H1 (cell line): ENCODE measurements at regions not wholly inside any gene's neighbourhood (a gene's known extent, or its start where the extent isn't known, plus 50 kb on each side); places are given as distances from the start of the nearest gene placed in this dataset.

Source experiments
- CTCF ChIA-PET: fragments of 300-600 bp; sonication (Branson Sonifier 250); formaldehyde crosslinking; loops from one replicate; lab custom pipeline; 2021; ENCODE audit not compliant: partially characterized antibody; lab: Charles Lee
- POLR2A ChIA-PET: fragments of 300-600 bp; sonication (Branson Sonifier 250); formaldehyde crosslinking; loops from one replicate; lab custom pipeline; 2021; ENCODE audit warnings: inconsistent platforms; ENCODE audit not compliant: partially characterized antibody; lab: Charles Lee
- DNase-seq, 2 experiments: peaks; one replicate each; pipeline versions ENCODE4 v3.0.0 to v3.0.0-alpha.2; 2010 to 2022; ENCODE audit warnings: low spot score in 2 of 2, low read depth in 1 of 2, mixed read lengths in 1 of 2
- FAIRE-seq: peaks from 2 replicates; lab custom pipeline; 2011; peaks lifted over from hg19 to GRCh38; lab: Jason Lieb, UNC
- H2AFZ ChIP-seq: 2 replicates; pipeline ENCODE4 v1.8.1; 2012; ENCODE audit warnings: low read length, inconsistent platforms
- H2AK5ac ChIP-seq: 2 replicates; pipeline ENCODE4 v1.6.1; 2013; ENCODE audit warnings: low read depth, low read length
- H2BK120ac ChIP-seq: replicated peaks from 2 replicates; pipeline ENCODE3; 2013; ENCODE audit warnings: low read depth, low read length, inconsistent platforms
- H2BK12ac ChIP-seq: 2 replicates; pipeline ENCODE4 v1.6.1; 2013; ENCODE audit warnings: low read depth, low read length
- H2BK15ac ChIP-seq: 2 replicates; pipeline ENCODE4 v1.6.1; 2013; ENCODE audit warnings: low read length
- H2BK20ac ChIP-seq: 2 replicates; pipeline ENCODE4 v1.6.1; 2013; ENCODE audit warnings: low read length
- H2BK5ac ChIP-seq: 2 replicates; pipeline ENCODE4 v1.6.1; 2013; ENCODE audit warnings: low read depth, low read length
- H3K14ac ChIP-seq: 2 replicates; pipeline ENCODE4 v1.6.1; 2013; ENCODE audit warnings: inconsistent platforms; ENCODE audit not compliant: insufficient read length
- H3K18ac ChIP-seq: 2 replicates; pipeline ENCODE4 v1.6.1; 2013; ENCODE audit warnings: low read length; ENCODE audit errors: extremely low read depth
- H3K23ac ChIP-seq: 2 replicates; pipeline ENCODE4 v1.6.1; 2013; ENCODE audit warnings: inconsistent platforms; ENCODE audit not compliant: insufficient read length
- H3K23me2 ChIP-seq: 2 replicates; pipeline ENCODE4 v1.6.1; 2013; ENCODE audit warnings: low read depth, low read length
- H3K27ac ChIP-seq: 2 replicates; pipeline ENCODE4 v1.6.1; 2011; ENCODE audit warnings: low read depth, low read length, inconsistent platforms
- H3K27me3 ChIP-seq, 4 experiments: replicated peaks in 1 of 4; 1 replicate in 1 of 4; 2 replicates in 3 of 4; pipeline versions ENCODE4 v1.6.1 to v1.8.1; 2011 to 2013; ENCODE audit warnings: low read length in 3 of 4, mild to moderate bottlenecking in 3 of 4, inconsistent platforms in 2 of 4, mixed read lengths in 2 of 4, moderate library complexity in 1 of 4; ENCODE audit not compliant: control insufficient read depth in 3 of 4, insufficient read depth in 3 of 4; ENCODE audit errors: extremely low read depth in 1 of 4
- H3K36me3 ChIP-seq, 4 experiments: 2 replicates each; pipeline versions ENCODE4 v1.6.1 to v1.8.1; 2011 to 2013; ENCODE audit warnings: mild to moderate bottlenecking in 4 of 4, low read length in 3 of 4, moderate library complexity in 2 of 4, control low read depth in 1 of 4, inconsistent platforms in 1 of 4; ENCODE audit not compliant: insufficient read depth in 4 of 4, control insufficient read depth in 2 of 4
- H3K4ac ChIP-seq: replicated peaks from 2 replicates; pipeline ENCODE3; 2013; ENCODE audit warnings: low read length, low read depth, mixed read lengths, inconsistent platforms; ENCODE audit not compliant: insufficient read length
- H3K4me1 ChIP-seq, 4 experiments: replicated peaks in 1 of 4; 1 replicate in 1 of 4; 2 replicates in 3 of 4; pipeline versions ENCODE4 v1.6.1 to v1.8.1; 2011 to 2013; ENCODE audit warnings: low read length in 3 of 4, inconsistent platforms in 2 of 4, mixed read lengths in 1 of 4; ENCODE audit not compliant: insufficient read depth in 4 of 4, control insufficient read depth in 3 of 4
- H3K4me2 ChIP-seq, 2 experiments: 2 replicates each; pipeline versions ENCODE4 v1.6.1 to v1.8.1; 2011 to 2013; ENCODE audit warnings: low read depth in 2 of 2, low read length in 2 of 2, control low read depth in 1 of 2, inconsistent platforms in 1 of 2, mild to moderate bottlenecking in 1 of 2; ENCODE audit not compliant: insufficient read depth in 1 of 2
- H3K4me3 ChIP-seq, 4 experiments: fragments of 200-600, 300-600 bp in 1 of 4; sonication (generic), shearing (Covaris generic), sonication (Bioruptor Twin) in 1 of 4; 2 replicates each; pipeline versions ENCODE4 v1.5.1 to v1.8.1; 2011 to 2016; ENCODE audit warnings: low read length in 4 of 4, low read depth in 3 of 4, control low read depth in 2 of 4, inconsistent platforms in 2 of 4, mild to moderate bottlenecking in 2 of 4, mixed read lengths in 1 of 4, moderate library complexity in 1 of 4; ENCODE audit not compliant: insufficient read depth in 2 of 4; ENCODE audit errors: extremely low read depth in 1 of 4
- H3K56ac ChIP-seq: replicated peaks from 2 replicates; pipeline ENCODE3; 2013; ENCODE audit warnings: low read depth, mild to moderate bottlenecking, mixed read lengths, low read length, inconsistent platforms; ENCODE audit not compliant: insufficient read length
- H3K79me1 ChIP-seq: 2 replicates; pipeline ENCODE4 v1.6.1; 2013; ENCODE audit warnings: low read depth, low read length, control low read depth
- H3K79me2 ChIP-seq, 2 experiments: 2 replicates each; pipeline versions ENCODE4 v1.6.1 to v1.8.1; 2012 to 2013; ENCODE audit warnings: low read length in 2 of 2, mild to moderate bottlenecking in 2 of 2, inconsistent platforms in 1 of 2; ENCODE audit not compliant: insufficient read depth in 2 of 2, control insufficient read depth in 1 of 2
- H3K9ac ChIP-seq, 4 experiments: replicated peaks in 1 of 4; 1 replicate in 1 of 4; 2 replicates in 3 of 4; pipeline versions ENCODE4 v1.6.1 to v1.8.1; 2011 to 2013; ENCODE audit warnings: low read depth in 3 of 4, low read length in 3 of 4, control low read depth in 2 of 4, mild to moderate bottlenecking in 2 of 4, moderate library complexity in 2 of 4, inconsistent platforms in 1 of 4; ENCODE audit errors: extremely low read depth in 1 of 4
- H3K9me3 ChIP-seq, 2 experiments: 2 replicates each; pipeline versions ENCODE4 v1.6.1 to v1.8.1; 2012 to 2013; ENCODE audit warnings: mild to moderate bottlenecking in 2 of 2, moderate library complexity in 2 of 2, control low read depth in 1 of 2, inconsistent platforms in 1 of 2, low read depth in 1 of 2, low read length in 1 of 2, mixed read lengths in 1 of 2; ENCODE audit not compliant: insufficient read depth in 2 of 2
- H4K20me1 ChIP-seq, 2 experiments: replicated peaks in 1 of 2; 2 replicates each; pipeline versions ENCODE3 to v1.8.1; 2011 to 2013; ENCODE audit warnings: inconsistent platforms in 2 of 2, low read length in 2 of 2, mild to moderate bottlenecking in 1 of 2; ENCODE audit not compliant: insufficient read depth in 2 of 2, control insufficient read depth in 1 of 2
- H4K5ac ChIP-seq: 2 replicates; pipeline ENCODE4 v1.6.1; 2013; ENCODE audit warnings: low read length, low read depth, mixed read lengths, inconsistent platforms; ENCODE audit not compliant: insufficient read length
- H4K8ac ChIP-seq: 2 replicates; pipeline ENCODE4 v1.8.0; 2013; ENCODE audit warnings: mild to moderate bottlenecking, moderate library complexity, low read length, inconsistent platforms; ENCODE audit not compliant: insufficient read depth; ENCODE audit errors: extremely low read depth
- H4K91ac ChIP-seq: replicated peaks from 2 replicates; pipeline ENCODE3; 2013; ENCODE audit warnings: low read length, mixed read lengths, inconsistent platforms; ENCODE audit not compliant: insufficient read length
- EZH2 ChIP-seq: fragments of 200-600 bp; sonication (generic); IDR thresholded peaks from 2 replicates; pipeline ENCODE4 v1.7.1; 2012; ENCODE audit warnings: low read depth, mild to moderate bottlenecking, moderate library complexity, low read length, inconsistent platforms; ENCODE audit not compliant: severe bottlenecking
- HDAC6 ChIP-seq: IDR thresholded peaks from one replicate; pipeline ENCODE4 v1.7.1; 2012; ENCODE audit warnings: low read depth, mild to moderate bottlenecking, inconsistent platforms, low read length, moderate library complexity
- KDM5A ChIP-seq: fragments of 200-600 bp; IDR thresholded peaks from 2 replicates; pipeline ENCODE4 v1.7.1; 2012; ENCODE audit warnings: mild to moderate bottlenecking, low read length, inconsistent platforms, mixed read lengths
- MAFK ChIP-seq: IDR thresholded peaks from 2 replicates; pipeline ENCODE4 v1.6.1; 2012; ENCODE audit warnings: low read depth, mild to moderate bottlenecking, improper control_type of control experiment, low read length
- RNF2 ChIP-seq: fragments of 200-900, 300-1000 bp; sonication (generic); IDR thresholded peaks from 2 replicates; pipeline ENCODE4 v1.7.1; 2016; ENCODE audit warnings: borderline replicate concordance, low read depth, mild to moderate bottlenecking, antibody characterized with exemption, low read length; ENCODE audit not compliant: poor library complexity, severe bottlenecking; ENCODE audit errors: missing control alignments
- TAF7 ChIP-seq: optimal IDR thresholded peaks from 2 replicates; pipeline ENCODE3; 2011; ENCODE audit warnings: low read depth, mild to moderate bottlenecking, inconsistent platforms, low read length, moderate library complexity, borderline replicate concordance
- TBP ChIP-seq: IDR thresholded peaks from 2 replicates; pipeline ENCODE4 v1.6.1; 2011; ENCODE audit warnings: low read depth, low read length, improper control_type of control experiment
- WGBS, 2 experiments: shearing (Covaris generic) in 1 of 2; methylation state at CpG; one replicate each; pipeline versions ENCODE4 v1.1.6 to v1.1.7; 2013 to 2015; ENCODE audit warnings: low lambda C conversion rate in 2 of 2, mixed read lengths in 2 of 2, inconsistent platforms in 1 of 2, low coverage in 1 of 2, missing lambda C conversion rate in 1 of 2; ENCODE audit not compliant: insufficient replicate concordance in 2 of 2, insufficient coverage in 1 of 2, insufficient read length in 1 of 2; ENCODE audit errors: extremely low coverage in 1 of 2, missing lambda C conversion rate in 1 of 2; 5-methylcytosine and 5-hydroxymethylcytosine counted together

DNA sequence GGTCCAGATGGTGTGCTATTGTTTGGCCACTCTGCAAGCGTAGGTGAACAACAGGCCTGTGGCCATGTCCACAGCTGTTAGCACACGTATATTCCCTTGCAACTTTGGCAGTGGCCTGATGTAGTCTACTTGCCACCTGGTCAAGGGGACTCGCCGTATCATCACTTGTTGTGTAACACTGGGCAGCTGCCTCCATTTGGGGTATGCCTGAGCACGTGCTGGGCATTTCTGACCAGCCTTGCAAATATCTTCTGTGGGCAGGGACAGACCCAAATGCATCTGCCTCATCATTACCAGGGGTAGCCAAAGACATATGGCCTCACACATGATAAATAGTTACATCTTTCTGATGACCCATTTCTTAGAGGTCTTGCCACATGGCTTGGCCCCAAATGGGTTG lies 434.2 kb downstream of the DYNC2H1 start:
- TF ChIP-seq KDM5A, result no peak
- TF ChIP-seq HDAC6, result no peak
- no peak for TF ChIP-seq RNF2
- no peak for TF ChIP-seq MAFK
- TF ChIP-seq EZH2, result no peak
- TF ChIP-seq TBP, result no peak
- TF ChIP-seq TAF7, result no peak

More for the DNA sequence above, 434.2 kb downstream of the DYNC2H1 start:
- POLR2A ChIA-PET, result no interaction called here
- H3K79me1 ChIP-seq, result no peaks in the 10 kb centered on the region
- H3K9ac ChIP-seq, result no peak overlapping the region
- H3K4ac ChIP-seq, result no peak overlapping the region
- H2BK12ac ChIP-seq, result no peak overlapping the region
- no peak overlapping the region for H4K5ac ChIP-seq
- H3K14ac ChIP-seq, result no peak overlapping the region
- H4K8ac ChIP-seq, result no peak overlapping the region
- H3K27me3 ChIP-seq, result no peaks in the 10 kb centered on the region
- H3K79me2 ChIP-seq, result no peaks in the 10 kb centered on the region
- 93% methylated on average over 5 of the region's 5 CpGs; no CpG with 5 or more reads in 1 of the 2 experiments for WGBS, 2 experiments
- no peak overlapping the region for H3K18ac ChIP-seq
- H3K23me2 ChIP-seq, result no peaks in the 10 kb centered on the region
- DNase-seq (no peak), FAIRE-seq (no peak)
- H3K23ac ChIP-seq, result no peak overlapping the region
- no peak overlapping the region for H4K91ac ChIP-seq
- no peak overlapping the region for H2AK5ac ChIP-seq
- no peak overlapping the region for H2BK20ac ChIP-seq
- no peak overlapping the region for H3K4me2 ChIP-seq
- no peak overlapping the region for H2AFZ ChIP-seq
- H3K9me3 ChIP-seq, result peaks cover 16 to 20% of the 10 kb centered on the region in 2 experiments; a peak in 3 of 4 replicates
- H3K56ac ChIP-seq, result no peak overlapping the region
- CTCF ChIA-PET, result interaction anchor here (1.2 kb wide), 1 partner anchor 57 kb away, joined by 3 read pairs; no protein-coding TSS in a partner anchor
- no peaks in the 10 kb centered on the region for H3K36me3 ChIP-seq
- no peak overlapping the region for H2BK15ac ChIP-seq
- H2BK5ac ChIP-seq, result no peak overlapping the region
- no peak overlapping the region for H2BK120ac ChIP-seq
- H3K4me3 ChIP-seq, result no peak overlapping the region
- no peaks in the 10 kb centered on the region for H4K20me1 ChIP-seq
- H3K4me1 ChIP-seq, result no peaks in the 10 kb centered on the region
- H3K27ac ChIP-seq, result no peak overlapping the region
